Astrocyte of the spinal cord (primary cell): ENCODE measurements at regions not wholly inside any gene's neighbourhood (a gene's known extent, or its start where the extent isn't known, plus 50 kb on each side); places are given as distances from the start of the nearest gene placed in this dataset.

ENCODE experiments used
- DNase-seq: peaks from one replicate; pipeline ENCODE4 v3.0.0; 2011; ENCODE audit warnings: low read depth, low spot score
- H3K4me3 ChIP-seq: 2 replicates; pipeline ENCODE4 v1.5.1; 2011; ENCODE audit warnings: low read depth, mild to moderate bottlenecking, low read length, moderate library complexity
- CTCF ChIP-seq: IDR thresholded peaks from 2 replicates; pipeline ENCODE4 v1.5.1; 2012; ENCODE audit warnings: low read depth, mild to moderate bottlenecking, low read length, inconsistent platforms
- in situ Hi-C: cut with HindIII; loops from 2 replicates; pipeline ENCODE4 v1.10.0; 2017; ENCODE audit warnings: low sequenced_read_pairs

- in situ Hi-C loops, result no loop called here
- no peak for DNase-seq
- no peak for TF ChIP-seq CTCF
- no peak overlapping the region for H3K4me3 ChIP-seq
Measured at GRCh38 chr2:120858361-120859106, 122.9 kb downstream of the GLI2 start.

- no peak overlapping the region for H3K4me3 ChIP-seq
Measured at GRCh38 chr2:120859128-120859527, 123.5 kb downstream of the GLI2 start.

GRCh38 chr2:120859814-120860578 is 124.3 kb downstream of the GLI2 start:
- no peak overlapping the region for H3K4me3 ChIP-seq

More at GRCh38 chr2:120859128-120859527, 123.5 kb downstream of the GLI2 start:
- no peak for DNase-seq
- in situ Hi-C loops, result no loop called here
- TF ChIP-seq CTCF, result no peak

GRCh38 chr2:120860579-120860922 is 124.9 kb downstream of the GLI2 start:
- in situ Hi-C loops, result no loop called here
- no peak overlapping the region for H3K4me3 ChIP-seq
- DNase-seq, result no peak
- no peak for TF ChIP-seq CTCF

More at GRCh38 chr2:120859814-120860578, 124.3 kb downstream of the GLI2 start:
- no peak for TF ChIP-seq CTCF
- DNase-seq, result no peak
- in situ Hi-C loops, result no loop called here

- DNase-seq, result no peak
- TF ChIP-seq CTCF, result peak; percentile 1
- no peak overlapping the region for H3K4me3 ChIP-seq
- in situ Hi-C loops, result no loop called here
Measured at GRCh38 chr2:120861191-120861575, 125.5 kb downstream of the GLI2 start.

GRCh38 chr2:120861576-120862191 is 126.0 kb downstream of the GLI2 start:
- in situ Hi-C loops, result no loop called here
- H3K4me3 ChIP-seq, result no peak overlapping the region
- TF ChIP-seq CTCF, result no peak
- peak; percentile 56 for DNase-seq
